T-helper 1 cell treated with Interleukin-12 subunit alpha and Interleukin-12 subunit beta and Interleukin-4 antibody, amounts not matched to agents 30 μg/mL and 1 μg/mL, for 36 hours (primary cell): ENCODE measurements at regions not wholly inside any gene's neighbourhood (a gene's known extent, or its start where the extent isn't known, plus 50 kb on each side); places are given as distances from the start of the nearest gene placed in this dataset.
"Not testable (repeated sequence)": the region's sequence is repeated elsewhere in the genome, so short reads cannot be mapped to it uniquely, and the experiment has no call there.

Experiments used
- H3K27ac Mint-ChIP-seq: one replicate; pipeline ENCODE4 v1.8.0; 2021; ENCODE audit warnings: mild to moderate bottlenecking, mixed read lengths
- H3K27me3 Mint-ChIP-seq: one replicate; pipeline ENCODE4 v1.8.0; 2021; ENCODE audit warnings: low read depth, mixed read lengths
- H3K36me3 Mint-ChIP-seq: one replicate; pipeline ENCODE4 v1.8.0; 2021; ENCODE audit warnings: low read depth, mixed read lengths
- H3K4me1 Mint-ChIP-seq: one replicate; pipeline ENCODE4 v1.8.0; 2021; ENCODE audit warnings: low read depth, mixed read lengths
- H3K4me3 Mint-ChIP-seq: one replicate; pipeline ENCODE4 v1.8.0; 2021; ENCODE audit warnings: mild to moderate bottlenecking, moderate library complexity, mixed read lengths
- H3K9me3 Mint-ChIP-seq: one replicate; pipeline ENCODE4 v1.8.0; 2021; ENCODE audit warnings: mixed read lengths

DNA sequence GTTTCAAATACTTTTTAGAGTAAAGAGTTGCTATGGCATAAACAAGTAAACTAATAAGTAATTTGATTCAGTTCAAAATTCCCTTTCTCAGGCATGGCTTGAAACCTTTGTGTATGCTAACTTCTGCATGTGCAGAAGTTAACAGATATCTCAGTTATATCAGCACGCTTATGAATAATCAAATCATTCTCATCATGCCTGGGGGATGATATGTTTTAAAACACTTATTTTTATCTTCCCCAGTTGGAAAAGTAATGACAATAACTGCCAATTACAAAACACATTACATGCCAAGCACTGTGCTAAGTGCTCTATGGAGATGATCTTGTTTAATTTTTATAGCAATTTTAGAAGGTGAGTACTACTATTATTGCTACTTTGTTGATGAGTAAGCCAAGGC, 146.4 kb downstream of the YIPF5 start:
- Mint-ChIP-seq H3K9me3 (peaks cover 8% of the 10 kb centered on the region), H3K27me3 (peaks cover 3% of the 10 kb centered on the region), H3K36me3 (no peaks in the 10 kb centered on the region), H3K4me1 (no peaks in the 10 kb centered on the region), H3K27ac (no peak overlapping the region), H3K4me3 (no peak overlapping the region)

DNA sequence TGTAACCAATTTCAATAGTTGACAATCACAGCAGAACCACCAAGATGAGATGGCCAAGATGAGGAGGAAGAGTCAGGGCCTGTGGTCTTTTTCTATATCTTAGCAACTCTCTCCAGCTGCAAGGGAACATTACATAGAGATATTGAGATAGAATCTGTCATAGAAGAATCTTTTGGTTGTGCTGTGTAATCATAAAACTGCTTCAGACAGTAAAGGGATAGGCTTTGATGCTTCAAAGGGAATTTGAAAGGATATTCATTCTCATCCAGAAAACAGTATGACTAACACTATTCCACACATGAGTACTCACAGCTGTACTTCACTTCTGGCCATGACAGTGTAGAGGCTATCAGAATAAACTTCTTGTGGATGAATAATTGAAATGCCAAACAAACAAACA, 145.9 kb downstream of the YIPF5 start:
- no peak overlapping the region for H3K27ac Mint-ChIP-seq
- H3K9me3 Mint-ChIP-seq = peaks cover 8% of the 10 kb centered on the region
- H3K36me3 Mint-ChIP-seq = no peaks in the 10 kb centered on the region
- no peak overlapping the region for H3K4me3 Mint-ChIP-seq
- no peaks in the 10 kb centered on the region for H3K4me1 Mint-ChIP-seq
- H3K27me3 Mint-ChIP-seq = peaks cover 3% of the 10 kb centered on the region

DNA sequence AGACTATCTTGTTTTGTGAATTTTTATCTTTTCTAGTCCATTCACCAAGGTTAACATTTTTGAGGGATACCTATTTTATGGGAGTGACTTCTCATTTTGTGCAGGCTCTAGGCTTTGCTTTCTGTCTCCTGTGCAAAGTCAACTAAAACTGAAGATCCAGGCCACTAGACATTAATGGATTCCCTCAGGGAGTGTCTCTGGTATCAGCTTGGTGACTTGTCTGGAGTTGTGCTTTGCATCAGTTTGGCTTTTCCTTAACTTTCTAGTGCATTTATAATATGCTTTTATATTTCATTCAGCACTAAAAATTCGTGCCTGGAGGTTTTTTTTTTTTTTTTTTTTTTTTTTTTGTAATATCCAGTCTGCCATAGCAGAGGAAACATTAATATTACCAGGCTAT, 144.2 kb downstream of the YIPF5 start:
- Mint-ChIP-seq H3K36me3 (no peaks in the 10 kb centered on the region), H3K9me3 (peaks cover 3% of the 10 kb centered on the region), H3K4me1 (no peaks in the 10 kb centered on the region), H3K27me3 (peaks cover 3% of the 10 kb centered on the region), H3K27ac (no peak overlapping the region), H3K4me3 (no peak overlapping the region)

DNA sequence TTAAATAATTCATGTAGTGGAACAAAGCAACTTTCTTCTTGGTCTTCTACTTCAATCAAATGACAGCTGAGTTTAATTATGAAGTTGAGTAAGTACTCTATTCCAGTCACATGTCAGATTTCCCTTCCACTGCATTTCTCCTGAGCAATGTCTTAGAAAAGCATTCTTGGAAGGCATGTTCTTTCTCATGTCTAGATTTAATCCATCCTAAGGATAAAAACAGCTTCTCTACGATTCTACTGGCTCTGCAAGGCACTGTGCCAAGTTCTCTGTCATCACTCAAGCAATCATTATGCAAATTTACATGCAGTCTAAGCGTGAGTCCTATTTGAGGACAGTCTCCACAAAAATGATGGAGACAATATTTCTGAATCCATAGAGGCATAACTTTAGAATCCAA, 142.4 kb downstream of the YIPF5 start:
- no peaks in the 10 kb centered on the region for H3K36me3 Mint-ChIP-seq
- H3K27ac Mint-ChIP-seq = no peak overlapping the region
- H3K4me3 Mint-ChIP-seq = no peak overlapping the region
- H3K4me1 Mint-ChIP-seq = no peaks in the 10 kb centered on the region
- H3K9me3 Mint-ChIP-seq = peaks cover 3% of the 10 kb centered on the region
- peaks cover 12% of the 10 kb centered on the region for H3K27me3 Mint-ChIP-seq

DNA sequence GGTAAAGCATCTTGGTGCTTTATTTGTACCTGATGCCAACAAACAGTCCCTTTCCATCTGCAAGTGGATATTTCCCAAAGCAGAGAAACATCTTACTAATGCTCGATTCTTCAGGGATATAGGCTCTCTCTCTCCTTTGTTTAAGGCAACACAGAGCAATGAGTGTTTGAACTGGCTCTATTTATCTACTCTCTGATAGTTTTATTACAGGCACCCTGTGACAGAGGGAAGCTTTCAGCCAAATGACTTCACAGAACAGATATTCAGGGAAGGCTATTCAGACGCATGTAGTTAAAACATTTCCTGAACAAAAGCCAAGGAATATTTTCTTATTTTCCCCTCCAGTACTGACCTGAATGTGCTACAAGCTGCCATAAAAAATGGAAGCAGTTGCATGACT, 141.8 kb downstream of the YIPF5 start:
- Mint-ChIP-seq H3K27me3 (peaks cover 12% of the 10 kb centered on the region), H3K4me1 (no peaks in the 10 kb centered on the region), H3K27ac (no peak overlapping the region), H3K36me3 (no peaks in the 10 kb centered on the region), H3K9me3 (no peaks in the 10 kb centered on the region), H3K4me3 (no peak overlapping the region)

DNA sequence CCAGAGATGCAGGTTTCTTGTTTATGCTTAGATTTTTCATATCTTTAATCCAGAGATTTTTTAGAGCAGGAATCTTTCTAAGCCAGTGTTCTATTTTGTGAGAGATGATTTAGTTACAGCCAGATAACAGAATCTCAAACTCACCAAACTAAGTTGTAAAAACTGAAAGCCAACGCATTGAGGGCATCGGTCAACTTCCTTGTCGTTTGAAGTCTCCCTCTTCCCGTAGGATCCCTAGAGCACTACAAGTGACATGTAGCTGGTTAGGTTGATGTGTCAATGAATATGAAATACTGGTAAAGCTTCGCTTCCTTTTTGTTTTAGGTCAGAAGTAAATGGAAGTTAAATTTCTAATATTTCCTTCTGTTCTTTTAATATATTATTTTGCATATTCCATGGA, 139.6 kb downstream of the YIPF5 start:
- Mint-ChIP-seq H3K4me1 (no peaks in the 10 kb centered on the region), H3K36me3 (no peaks in the 10 kb centered on the region), H3K4me3 (no peak overlapping the region), H3K9me3 (no peaks in the 10 kb centered on the region), H3K27me3 (peaks cover 16% of the 10 kb centered on the region), H3K27ac (no peak overlapping the region)

DNA sequence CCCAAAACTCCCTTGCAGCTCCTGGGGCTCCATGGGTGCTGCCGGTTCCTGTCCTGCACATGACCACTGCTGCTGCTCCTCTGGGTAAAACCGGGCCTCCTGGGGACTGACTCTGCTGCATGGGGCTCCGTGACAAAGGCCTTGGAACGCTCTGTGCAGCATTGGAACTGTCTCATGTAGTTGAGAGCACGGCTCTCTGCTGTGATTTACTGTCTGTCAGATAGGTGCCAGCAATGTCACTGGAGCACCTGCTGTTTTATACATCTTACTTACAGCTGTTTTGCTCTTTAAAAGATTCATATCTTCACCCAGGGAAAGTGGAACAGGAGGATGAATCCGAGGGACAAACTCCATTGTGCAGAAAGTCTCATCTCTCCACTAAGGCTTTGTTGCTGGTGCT, 138.1 kb downstream of the YIPF5 start:
- no peaks in the 10 kb centered on the region for H3K9me3 Mint-ChIP-seq
- peaks cover 15% of the 10 kb centered on the region for H3K27me3 Mint-ChIP-seq
- H3K36me3 Mint-ChIP-seq = no peaks in the 10 kb centered on the region
- no peak overlapping the region for H3K4me3 Mint-ChIP-seq
- H3K27ac Mint-ChIP-seq = no peak overlapping the region
- H3K4me1 Mint-ChIP-seq = no peaks in the 10 kb centered on the region

DNA sequence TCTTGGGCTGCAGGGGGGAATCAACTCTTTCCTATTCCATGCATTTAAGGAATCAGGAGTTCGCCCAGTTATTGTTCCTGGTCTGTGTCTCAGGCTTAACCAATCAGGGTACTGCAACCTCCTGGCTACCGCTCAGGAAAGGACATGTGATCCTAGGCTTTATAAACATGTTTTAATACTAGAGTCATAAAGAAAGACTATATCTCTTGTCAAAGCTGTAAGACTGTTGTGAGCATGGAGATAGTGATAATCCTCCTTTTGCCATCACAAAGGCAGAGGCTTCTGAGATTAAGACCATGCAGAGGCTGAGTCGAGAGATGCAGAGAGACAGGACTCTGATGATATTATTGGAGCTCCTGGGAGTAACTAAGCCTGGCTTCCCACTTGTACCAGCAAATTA, 137.0 kb downstream of the YIPF5 start:
- Mint-ChIP-seq H3K27ac (no peak overlapping the region), H3K4me1 (no peaks in the 10 kb centered on the region), H3K27me3 (peaks cover 15% of the 10 kb centered on the region), H3K36me3 (no peaks in the 10 kb centered on the region), H3K4me3 (no peak overlapping the region), H3K9me3 (no peaks in the 10 kb centered on the region)

DNA sequence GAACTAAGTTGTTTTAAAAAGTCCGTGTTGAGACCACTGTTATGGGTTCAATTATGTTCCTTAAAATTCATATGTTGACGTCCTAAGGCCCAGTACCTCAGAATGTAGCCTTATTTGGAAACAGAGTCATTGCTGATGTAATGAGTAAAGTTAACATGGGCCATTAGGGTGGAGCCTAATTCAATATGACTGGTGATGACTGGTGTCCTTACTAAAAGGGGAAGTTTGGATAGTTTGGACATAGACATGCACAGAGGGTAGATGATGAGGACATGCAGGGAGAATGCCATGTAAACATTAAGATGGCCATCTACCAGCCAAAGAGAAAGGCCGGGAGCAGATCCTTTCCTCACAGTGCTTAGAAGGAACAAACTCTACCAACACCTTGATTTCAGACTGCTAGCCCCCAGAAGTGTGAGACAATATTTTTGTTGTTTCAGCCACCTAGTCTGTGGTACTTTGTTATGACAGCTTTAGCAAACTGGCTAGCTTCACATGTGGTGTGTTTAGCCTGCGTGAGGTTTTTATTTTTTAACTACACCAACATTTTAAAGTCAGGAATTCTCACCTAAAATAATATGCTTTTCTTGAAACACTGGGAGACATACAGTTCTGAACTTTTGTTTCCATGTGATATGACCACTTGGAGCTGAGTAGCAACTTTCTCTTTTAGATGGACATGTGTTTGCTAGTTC, 135.3 kb downstream of the YIPF5 start:
- Mint-ChIP-seq H3K4me1 (no peaks in the 10 kb centered on the region), H3K27me3 (peaks cover 15% of the 10 kb centered on the region), H3K4me3 (no peak overlapping the region), H3K36me3 (no peaks in the 10 kb centered on the region), H3K9me3 (no peaks in the 10 kb centered on the region), H3K27ac (no peak overlapping the region)

DNA sequence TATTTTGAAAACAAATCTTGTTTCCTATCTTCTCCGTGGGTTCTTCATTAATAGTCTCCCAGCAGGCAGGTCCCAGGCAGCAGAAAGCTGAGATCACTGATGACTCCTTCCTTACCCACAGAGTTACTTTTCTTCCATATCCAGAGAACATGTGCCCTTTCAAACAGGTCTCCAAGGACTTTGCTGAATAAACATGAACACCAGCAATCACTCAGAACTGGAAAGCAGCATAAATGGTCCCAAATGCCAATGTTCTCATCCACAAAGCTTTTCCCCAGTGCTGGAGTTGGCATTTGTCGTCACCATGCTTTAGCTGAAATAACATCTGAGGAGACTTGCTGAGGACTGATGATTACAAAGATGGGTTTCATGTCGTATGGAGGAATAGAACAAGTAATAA, 134.0 kb downstream of the YIPF5 start:
- Mint-ChIP-seq H3K36me3 (no peaks in the 10 kb centered on the region), H3K4me1 (no peaks in the 10 kb centered on the region), H3K9me3 (no peaks in the 10 kb centered on the region), H3K4me3 (no peak overlapping the region), H3K27ac (no peak overlapping the region), H3K27me3 (peaks cover 14% of the 10 kb centered on the region)

DNA sequence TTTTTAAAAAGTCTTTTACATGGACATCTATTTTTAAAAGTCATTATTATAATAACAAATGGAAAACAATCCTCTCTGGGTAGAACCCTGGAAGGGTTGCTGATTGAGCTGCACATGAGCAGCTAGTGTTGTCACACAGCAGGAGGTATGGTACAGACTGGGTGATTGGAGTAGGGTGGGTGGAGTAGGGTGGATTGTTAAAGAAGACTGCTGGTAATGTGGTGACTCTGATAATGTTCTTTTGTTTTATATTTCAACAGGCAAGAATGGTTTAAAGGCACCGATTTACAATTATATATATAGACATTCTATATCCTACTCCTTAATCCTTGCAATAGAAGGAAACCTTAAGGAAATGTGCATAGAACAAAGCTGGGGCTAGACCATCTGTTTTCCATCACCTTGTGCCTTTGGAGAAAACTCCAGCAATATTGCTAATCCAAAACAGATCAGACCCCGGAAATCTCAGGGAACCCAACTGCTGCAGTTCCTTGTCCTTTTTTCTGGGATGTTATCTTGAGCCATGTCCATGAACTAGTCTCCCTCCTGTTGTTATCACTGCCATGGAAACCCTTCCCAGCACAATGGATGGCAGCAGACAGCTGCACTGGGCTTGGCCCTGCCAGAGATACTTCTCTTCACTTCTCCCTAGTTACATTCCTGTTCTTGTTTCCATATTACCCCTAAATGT, 129.7 kb downstream of the YIPF5 start:
- H3K4me1 Mint-ChIP-seq = no peaks in the 10 kb centered on the region
- no peaks in the 10 kb centered on the region for H3K27me3 Mint-ChIP-seq
- no peaks in the 10 kb centered on the region for H3K9me3 Mint-ChIP-seq
- H3K36me3 Mint-ChIP-seq = no peaks in the 10 kb centered on the region
- no peak overlapping the region for H3K4me3 Mint-ChIP-seq
- no peak overlapping the region for H3K27ac Mint-ChIP-seq

DNA sequence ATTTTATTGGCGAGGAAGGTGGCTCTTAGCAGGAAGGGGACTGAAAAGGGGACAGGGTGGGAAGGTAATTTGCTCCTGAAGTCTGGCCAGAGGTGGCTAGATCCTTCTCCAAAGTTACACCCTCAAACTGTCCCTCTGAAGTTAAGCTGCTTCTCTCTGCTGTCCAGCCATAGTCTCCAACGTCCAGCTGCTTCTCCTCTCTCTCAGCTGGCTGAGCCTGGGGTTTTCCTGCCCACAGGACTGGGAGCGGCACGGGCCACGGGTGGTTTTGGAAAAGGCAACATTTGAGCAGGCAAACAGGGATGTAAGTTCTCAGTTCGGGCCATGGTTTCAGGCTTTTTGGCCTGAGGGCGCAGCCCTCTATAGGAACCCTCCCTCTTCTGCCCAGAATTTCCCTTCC, 128.3 kb downstream of the YIPF5 start:
- Mint-ChIP-seq H3K27me3 (no peaks in the 10 kb centered on the region), H3K4me3 (no peak overlapping the region), H3K9me3 (no peaks in the 10 kb centered on the region), H3K27ac (no peak overlapping the region), H3K36me3 (no peaks in the 10 kb centered on the region), H3K4me1 (no peaks in the 10 kb centered on the region)

DNA sequence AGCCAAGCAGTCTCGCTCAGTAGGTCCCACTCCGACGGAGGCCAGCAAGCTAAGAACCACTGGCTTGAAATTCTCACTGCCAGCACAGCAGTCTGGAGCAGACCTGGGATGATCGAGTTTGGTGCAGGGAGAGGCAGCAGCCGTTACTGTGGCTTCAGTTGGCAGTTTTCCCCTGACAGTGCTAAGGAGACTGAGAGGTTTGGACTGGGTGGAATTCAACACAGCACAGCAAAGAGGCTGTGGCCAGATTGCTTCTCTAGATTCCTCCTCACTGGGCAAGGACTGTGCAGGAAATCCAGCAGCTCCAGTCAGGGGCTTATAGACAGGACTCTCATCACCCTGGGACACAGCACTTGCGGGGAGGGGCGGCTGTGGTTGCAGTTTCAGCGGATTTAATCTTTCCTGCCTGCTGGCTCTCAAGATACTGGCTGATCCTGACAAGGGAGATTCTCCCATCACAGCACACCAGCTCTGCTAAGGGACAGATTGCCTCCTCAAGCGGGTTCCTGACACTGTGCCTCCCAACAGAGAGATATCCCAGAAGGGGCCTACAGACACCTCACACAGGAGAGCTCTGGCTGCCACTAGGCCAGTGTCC, 122.1 kb downstream of the YIPF5 start:
- Mint-ChIP-seq H3K27ac (no peak overlapping the region), H3K4me3 (no peak overlapping the region), H3K27me3 (no peaks in the 10 kb centered on the region), H3K36me3 (no peaks in the 10 kb centered on the region), H3K9me3 (no peaks in the 10 kb centered on the region), H3K4me1 (no peaks in the 10 kb centered on the region)

DNA sequence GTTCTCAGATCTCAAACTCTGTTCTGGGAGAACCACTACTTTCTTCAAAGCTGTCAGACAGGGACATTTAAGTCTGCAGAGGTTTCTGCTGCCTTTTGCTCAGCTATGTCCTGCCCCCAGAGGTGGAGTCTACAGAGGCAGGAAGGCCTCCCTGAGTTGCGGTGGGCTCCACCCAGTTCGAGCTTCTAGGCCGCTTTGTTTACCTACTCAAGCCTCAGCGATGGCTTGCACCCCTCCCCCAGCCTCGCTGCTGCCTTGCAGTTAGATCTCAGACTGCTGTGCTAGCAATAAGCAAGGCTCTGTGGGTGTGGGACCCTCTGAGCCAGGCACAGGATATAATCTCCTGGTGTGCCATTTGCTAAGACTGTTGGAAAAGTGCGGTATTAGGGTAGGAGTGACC, 115.1 kb downstream of the YIPF5 start:
- not testable (repeated sequence) for H3K9me3 Mint-ChIP-seq, H3K36me3 Mint-ChIP-seq, H3K4me1 Mint-ChIP-seq, H3K27me3 Mint-ChIP-seq, H3K27ac Mint-ChIP-seq, H3K4me3 Mint-ChIP-seq

DNA sequence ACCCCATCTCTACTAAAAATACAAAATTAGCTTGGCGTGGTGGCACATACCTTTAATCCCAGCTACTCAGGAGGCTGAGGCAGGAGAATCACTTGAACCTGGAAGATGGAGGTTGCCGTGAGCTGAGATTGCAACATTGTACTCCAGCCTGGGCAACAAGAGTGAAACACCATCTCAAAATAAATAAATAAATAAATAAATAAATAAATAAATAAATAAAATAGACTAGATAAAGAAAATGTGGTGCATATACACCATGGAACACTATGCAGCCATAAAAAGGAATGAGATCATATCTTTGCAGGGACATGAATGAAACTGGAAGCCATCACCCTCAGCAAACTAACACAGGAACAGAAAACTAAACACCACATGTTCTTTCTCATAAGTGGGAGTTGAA, 110.4 kb downstream of the YIPF5 start:
- not testable (repeated sequence) for H3K36me3 Mint-ChIP-seq, H3K4me3 Mint-ChIP-seq, H3K4me1 Mint-ChIP-seq, H3K27ac Mint-ChIP-seq, H3K9me3 Mint-ChIP-seq, H3K27me3 Mint-ChIP-seq
